HL-60 (cell line): ENCODE measurements at regions not wholly inside any gene's neighbourhood (a gene's known extent, or its start where the extent isn't known, plus 50 kb on each side); places are given as distances from the start of the nearest gene placed in this dataset.

Experiments used
- DNase-seq, 2 experiments: peaks; one replicate each; pipeline ENCODE4 v3.0.0-alpha.2; 2010 to 2020; ENCODE audit warnings: low read depth in 1 of 2, low spot score in 1 of 2
- H3K27ac ChIP-seq: fragments of 250-450 bp; sonication (Bioruptor Pico); replicated peaks from 2 replicates; pipeline ENCODE4 v1.5.1; 2020; ENCODE audit warnings: mild to moderate bottlenecking, moderate library complexity
- H3K27me3 ChIP-seq: fragments of 250-450 bp; sonication (Bioruptor Pico); 2 replicates; pipeline ENCODE4 v1.5.1; 2021; ENCODE audit warnings: mild to moderate bottlenecking, moderate library complexity; ENCODE audit not compliant: insufficient read depth, poor library complexity, severe bottlenecking
- H3K4me3 ChIP-seq: replicated peaks from 2 replicates; pipeline ENCODE4 v1.5.1; 2011; ENCODE audit warnings: mild to moderate bottlenecking, control low read depth, low read length; ENCODE audit not compliant: insufficient read depth
- GABPA ChIP-seq: IDR thresholded peaks from 2 replicates; pipeline ENCODE4 v1.6.1; 2012; ENCODE audit warnings: low read depth
- POLR2AphosphoS5 ChIP-seq: IDR thresholded peaks from 2 replicates; pipeline ENCODE4 v1.6.1; 2012; ENCODE audit warnings: low read depth
- SPI1 ChIP-seq: IDR thresholded peaks from 2 replicates; pipeline ENCODE4 v1.6.1; 2012; ENCODE audit warnings: low read depth, mild to moderate bottlenecking, borderline replicate concordance
- TF ChIP-seq, protein P1 (sequence below): IDR thresholded peaks from 2 replicates; pipeline ENCODE4 v1.6.1; 2012; ENCODE audit warnings: low read depth; ENCODE audit not compliant: insufficient replicate concordance
- TF ChIP-seq, protein P2 (sequence below): IDR thresholded peaks from one replicate; pipeline ENCODE4 v1.5.1; 2011; ENCODE audit warnings: low read length, control low read depth, inconsistent platforms; ENCODE audit not compliant: insufficient read depth

DNA sequence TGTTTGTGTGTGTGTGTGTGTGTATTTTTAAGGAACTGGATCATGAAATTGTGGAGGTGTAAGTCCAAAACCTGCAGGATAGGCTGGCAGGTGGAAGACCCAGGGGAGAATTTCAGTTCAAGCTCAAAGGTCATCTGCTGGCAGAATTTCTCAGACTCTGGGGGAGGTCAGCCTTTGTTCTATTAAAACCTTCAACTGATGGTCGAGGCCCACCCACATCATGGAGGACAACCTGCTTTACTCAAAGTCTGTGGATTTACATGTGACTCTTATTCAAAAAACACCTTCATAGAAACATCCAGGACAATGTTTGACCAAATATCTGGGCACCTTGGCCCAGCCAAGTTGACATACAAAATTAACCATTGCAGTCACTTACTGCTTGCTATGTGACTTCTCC is 157.2 kb downstream of the EDEM1 start:
- Histone ChIP-seq H3K27me3 (no peaks in the 10 kb centered on the region), H3K27ac (no peak overlapping the region), H3K4me3 (no peak overlapping the region)
- TF ChIP-seq, protein P1, sequence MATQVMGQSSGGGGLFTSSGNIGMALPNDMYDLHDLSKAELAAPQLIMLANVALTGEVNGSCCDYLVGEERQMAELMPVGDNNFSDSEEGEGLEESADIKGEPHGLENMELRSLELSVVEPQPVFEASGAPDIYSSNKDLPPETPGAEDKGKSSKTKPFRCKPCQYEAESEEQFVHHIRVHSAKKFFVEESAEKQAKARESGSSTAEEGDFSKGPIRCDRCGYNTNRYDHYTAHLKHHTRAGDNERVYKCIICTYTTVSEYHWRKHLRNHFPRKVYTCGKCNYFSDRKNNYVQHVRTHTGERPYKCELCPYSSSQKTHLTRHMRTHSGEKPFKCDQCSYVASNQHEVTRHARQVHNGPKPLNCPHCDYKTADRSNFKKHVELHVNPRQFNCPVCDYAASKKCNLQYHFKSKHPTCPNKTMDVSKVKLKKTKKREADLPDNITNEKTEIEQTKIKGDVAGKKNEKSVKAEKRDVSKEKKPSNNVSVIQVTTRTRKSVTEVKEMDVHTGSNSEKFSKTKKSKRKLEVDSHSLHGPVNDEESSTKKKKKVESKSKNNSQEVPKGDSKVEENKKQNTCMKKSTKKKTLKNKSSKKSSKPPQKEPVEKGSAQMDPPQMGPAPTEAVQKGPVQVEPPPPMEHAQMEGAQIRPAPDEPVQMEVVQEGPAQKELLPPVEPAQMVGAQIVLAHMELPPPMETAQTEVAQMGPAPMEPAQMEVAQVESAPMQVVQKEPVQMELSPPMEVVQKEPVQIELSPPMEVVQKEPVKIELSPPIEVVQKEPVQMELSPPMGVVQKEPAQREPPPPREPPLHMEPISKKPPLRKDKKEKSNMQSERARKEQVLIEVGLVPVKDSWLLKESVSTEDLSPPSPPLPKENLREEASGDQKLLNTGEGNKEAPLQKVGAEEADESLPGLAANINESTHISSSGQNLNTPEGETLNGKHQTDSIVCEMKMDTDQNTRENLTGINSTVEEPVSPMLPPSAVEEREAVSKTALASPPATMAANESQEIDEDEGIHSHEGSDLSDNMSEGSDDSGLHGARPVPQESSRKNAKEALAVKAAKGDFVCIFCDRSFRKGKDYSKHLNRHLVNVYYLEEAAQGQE: no peak
- no peak for TF ChIP-seq GABPA
- no peak for TF ChIP-seq POLR2AphosphoS5
- TF ChIP-seq, protein P2, sequence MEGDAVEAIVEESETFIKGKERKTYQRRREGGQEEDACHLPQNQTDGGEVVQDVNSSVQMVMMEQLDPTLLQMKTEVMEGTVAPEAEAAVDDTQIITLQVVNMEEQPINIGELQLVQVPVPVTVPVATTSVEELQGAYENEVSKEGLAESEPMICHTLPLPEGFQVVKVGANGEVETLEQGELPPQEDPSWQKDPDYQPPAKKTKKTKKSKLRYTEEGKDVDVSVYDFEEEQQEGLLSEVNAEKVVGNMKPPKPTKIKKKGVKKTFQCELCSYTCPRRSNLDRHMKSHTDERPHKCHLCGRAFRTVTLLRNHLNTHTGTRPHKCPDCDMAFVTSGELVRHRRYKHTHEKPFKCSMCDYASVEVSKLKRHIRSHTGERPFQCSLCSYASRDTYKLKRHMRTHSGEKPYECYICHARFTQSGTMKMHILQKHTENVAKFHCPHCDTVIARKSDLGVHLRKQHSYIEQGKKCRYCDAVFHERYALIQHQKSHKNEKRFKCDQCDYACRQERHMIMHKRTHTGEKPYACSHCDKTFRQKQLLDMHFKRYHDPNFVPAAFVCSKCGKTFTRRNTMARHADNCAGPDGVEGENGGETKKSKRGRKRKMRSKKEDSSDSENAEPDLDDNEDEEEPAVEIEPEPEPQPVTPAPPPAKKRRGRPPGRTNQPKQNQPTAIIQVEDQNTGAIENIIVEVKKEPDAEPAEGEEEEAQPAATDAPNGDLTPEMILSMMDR: no peak
- TF ChIP-seq SPI1: no peak
- no peak for DNase-seq

DNA sequence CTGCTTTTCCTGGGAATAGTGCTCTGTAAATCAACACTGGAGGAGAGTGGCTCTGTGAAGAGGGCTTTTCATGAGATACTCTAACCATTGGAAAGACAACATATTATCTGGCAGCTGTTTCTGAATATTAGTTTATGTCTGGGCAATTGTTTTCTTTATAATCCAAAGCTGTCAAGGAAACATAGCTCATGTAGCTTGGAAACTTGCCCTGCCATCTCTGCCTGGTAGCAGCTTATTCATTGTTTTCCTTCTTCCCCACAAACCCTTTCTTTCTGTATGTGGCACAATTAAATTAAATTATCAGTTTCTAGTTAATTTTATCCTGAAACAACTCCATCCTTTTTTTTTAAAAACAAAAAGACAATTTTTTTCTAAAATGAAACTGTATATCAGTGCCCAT is 160.0 kb downstream of the EDEM1 start:
- no peak for DNase-seq
- Histone ChIP-seq H3K4me3 (no peak overlapping the region), H3K27ac (no peak overlapping the region), H3K27me3 (no peaks in the 10 kb centered on the region)
- TF ChIP-seq, protein P1: no peak

DNA sequence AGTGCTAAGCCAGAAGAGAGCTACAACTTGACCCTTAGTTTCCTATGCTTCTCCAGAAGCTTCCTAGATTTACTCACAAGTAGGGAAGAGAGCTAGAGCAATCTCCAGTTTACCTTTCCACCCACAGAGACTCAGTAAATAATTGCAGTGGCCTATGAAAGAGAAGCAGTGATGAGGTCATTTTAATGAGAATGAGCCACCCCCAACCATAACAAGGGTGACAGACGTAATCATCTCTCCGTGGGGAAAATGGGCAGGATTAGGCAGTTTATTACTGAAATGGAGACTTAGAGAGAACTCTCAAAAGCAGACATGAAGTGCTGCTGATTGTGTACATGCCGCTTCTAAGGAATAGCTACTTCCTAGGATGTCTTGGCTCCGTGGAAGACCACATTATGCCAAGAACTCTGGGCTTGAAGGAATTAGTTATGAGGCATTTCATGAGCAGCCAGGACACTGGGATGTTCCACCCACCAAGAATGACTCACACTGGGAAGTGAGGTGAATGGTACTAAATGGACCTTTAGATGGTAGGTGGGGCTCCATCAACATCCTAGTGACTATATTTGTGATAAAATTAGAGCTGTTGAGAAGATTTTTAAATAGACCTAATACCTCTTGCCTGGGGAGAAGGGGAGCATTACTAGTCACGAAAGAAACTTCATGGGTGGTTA is 160.9 kb downstream of the EDEM1 start:
- Histone ChIP-seq H3K27me3 (no peaks in the 10 kb centered on the region), H3K27ac (no peak overlapping the region), H3K4me3 (no peak overlapping the region)
- no peak for DNase-seq
- TF ChIP-seq GABPA: no peak
- no peak for TF ChIP-seq SPI1
- TF ChIP-seq POLR2AphosphoS5: no peak
- TF ChIP-seq, protein P2: no peak
- TF ChIP-seq, protein P1: no peak
